GM23338 (cell line): ENCODE measurements at regions not wholly inside any gene's neighbourhood (a gene's known extent, or its start where the extent isn't known, plus 50 kb on each side); places are given as distances from the start of the nearest gene placed in this dataset.

ENCODE experiments used
- ATAC-seq: fragments of 200-7000 bp; cut with Tn5 transposase; 3 replicates; pipeline ENCODE4 v1.9.1; 2020
- DNase-seq: peaks from one replicate; pipeline ENCODE4 v3.0.0-alpha.2; 2015; ENCODE audit warnings: low spot score
- H2AFZ ChIP-seq: fragments of 200-600 bp; sonication (generic); 2 replicates; pipeline ENCODE4 v1.8.0; 2016; ENCODE audit warnings: antibody characterized with exemption, mild to moderate bottlenecking, moderate library complexity
- H3F3A ChIP-seq: fragments of 200-600 bp; sonication (generic); replicated peaks from 2 replicates; pipeline ENCODE4 v1.8.0; 2017; ENCODE audit warnings: antibody characterized with exemption, mixed run types, low read depth
- H3K27ac ChIP-seq: fragments of 200-600 bp; sonication (generic); 2 replicates; pipeline ENCODE4 v1.6.1; 2016; ENCODE audit warnings: low read depth
- H3K27me3 ChIP-seq: fragments of 200-600 bp; sonication (generic); 2 replicates; pipeline ENCODE4 v1.8.0; 2016; ENCODE audit warnings: mild to moderate bottlenecking, mixed run types, moderate library complexity; ENCODE audit not compliant: insufficient read depth
- H3K36me3 ChIP-seq: fragments of 200-600 bp; sonication (generic); 2 replicates; pipeline ENCODE4 v1.8.0; 2016; ENCODE audit warnings: mild to moderate bottlenecking; ENCODE audit not compliant: insufficient read depth
- H3K4me1 ChIP-seq: fragments of 200-600 bp; sonication (generic); 2 replicates; pipeline ENCODE4 v1.8.0; 2016; ENCODE audit warnings: mild to moderate bottlenecking, moderate library complexity; ENCODE audit not compliant: insufficient read depth
- H3K4me2 ChIP-seq: fragments of 200-600 bp; sonication (generic); 2 replicates; pipeline ENCODE4 v1.7.1; 2017; ENCODE audit warnings: mixed run types
- H3K4me3 ChIP-seq: fragments of 200-600 bp; sonication (generic); 2 replicates; pipeline ENCODE4 v1.6.1; 2016; ENCODE audit warnings: mixed run types
- H3K79me2 ChIP-seq: fragments of 200-600 bp; sonication (generic); replicated peaks from 2 replicates; pipeline ENCODE4 v1.8.0; 2017; ENCODE audit warnings: mild to moderate bottlenecking; ENCODE audit not compliant: insufficient read depth
- H3K9me2 ChIP-seq: fragments of 200-600 bp; sonication (generic); 2 replicates; pipeline ENCODE4 v1.8.0; 2017; ENCODE audit not compliant: insufficient read depth
- H4K20me1 ChIP-seq: fragments of 200-600 bp; sonication (generic); replicated peaks from 2 replicates; pipeline ENCODE4 v1.8.0; 2017; ENCODE audit warnings: mild to moderate bottlenecking; ENCODE audit not compliant: insufficient read depth
- H3K27ac Mint-ChIP-seq: 2 replicates; pipeline ENCODE4 v1.8.0; 2020; ENCODE audit warnings: inconsistent platforms, mild to moderate bottlenecking, moderate library complexity, mixed read lengths
- H3K27me3 Mint-ChIP-seq: 3 replicates; pipeline ENCODE4 v1.8.0; 2022; ENCODE audit warnings: low read depth, mild to moderate bottlenecking, moderate library complexity, mixed read lengths, inconsistent platforms; ENCODE audit not compliant: insufficient read depth, poor library complexity
- H3K36me3 Mint-ChIP-seq: 3 replicates; pipeline ENCODE4 v1.8.0; 2021; ENCODE audit warnings: low read depth, mild to moderate bottlenecking, inconsistent platforms, moderate library complexity, mixed read lengths
- H3K4me1 Mint-ChIP-seq: 3 replicates; pipeline ENCODE4 v1.8.0; 2020; ENCODE audit warnings: mild to moderate bottlenecking, inconsistent platforms, mixed read lengths
- H3K4me3 Mint-ChIP-seq: 3 replicates; pipeline ENCODE4 v1.8.0; 2021; ENCODE audit warnings: moderate library complexity, mild to moderate bottlenecking, inconsistent platforms, mixed read lengths
- H3K9me3 Mint-ChIP-seq: 3 replicates; pipeline ENCODE4 v1.8.0; 2020; ENCODE audit warnings: moderate library complexity, mild to moderate bottlenecking, inconsistent platforms, mixed read lengths
- CREB1 ChIP-seq: fragments of 250-450 bp; sonication (Bioruptor Pico); IDR thresholded peaks from 2 replicates; pipeline ENCODE4 v1.5.0; 2020; ENCODE audit warnings: low read depth, mild to moderate bottlenecking, moderate library complexity
- CTCF ChIP-seq, 2 experiments: fragments of 200-600 bp in 1 of 2; sonication (generic) in 1 of 2; conservative IDR thresholded peaks; 2 replicates each; pipeline versions ENCODE4 v1.5.1 to v1.6.1; 2016 to 2017; ENCODE audit warnings: antibody characterized with exemption in 2 of 2, low read depth in 2 of 2, mild to moderate bottlenecking in 2 of 2, moderate library complexity in 1 of 2
- EZH2 ChIP-seq: fragments of 200-600 bp; sonication (generic); IDR thresholded peaks from one replicate; pipeline ENCODE4 v1.8.0; 2017; ENCODE audit warnings: antibody characterized with exemption, mild to moderate bottlenecking, low read depth; ENCODE audit not compliant: unreplicated experiment
- EZH2phosphoT487 ChIP-seq: fragments of 200-600 bp; sonication (generic); IDR thresholded peaks from one replicate; pipeline ENCODE4 v1.8.1; 2018; ENCODE audit warnings: antibody characterized with exemption; ENCODE audit not compliant: unreplicated experiment
- JUNB ChIP-seq: IDR thresholded peaks from one replicate; pipeline ENCODE4 v1.6.1; 2016; ENCODE audit warnings: antibody characterized with exemption; ENCODE audit not compliant: unreplicated experiment
- NANOG ChIP-seq: IDR thresholded peaks from 2 replicates; pipeline ENCODE4 v1.6.1; 2016; ENCODE audit warnings: antibody characterized with exemption, borderline replicate concordance
- POLR2AphosphoS5 ChIP-seq: IDR thresholded peaks from 2 replicates; pipeline ENCODE4 v1.6.1; 2016; ENCODE audit warnings: antibody characterized with exemption, low read depth
- STAT1 ChIP-seq: IDR thresholded peaks from one replicate; pipeline ENCODE4 v1.6.1; 2016; ENCODE audit warnings: antibody characterized with exemption; ENCODE audit not compliant: unreplicated experiment
- ZNF114 ChIP-seq: fragments of 250-450 bp; sonication (Bioruptor Pico); IDR thresholded peaks from 2 replicates; pipeline ENCODE4 v1.5.0; 2020; ENCODE audit warnings: mild to moderate bottlenecking, moderate library complexity
- ZNF331 ChIP-seq: fragments of 250-450 bp; sonication (Bioruptor Pico); IDR thresholded peaks from 2 replicates; pipeline ENCODE4 v1.5.0; 2020; ENCODE audit warnings: low read depth, mild to moderate bottlenecking, moderate library complexity
- TF ChIP-seq, protein P1 (sequence below): IDR thresholded peaks from one replicate; pipeline ENCODE4 v1.6.1; 2018; ENCODE audit warnings: antibody characterized with exemption; ENCODE audit not compliant: unreplicated experiment
- TF ChIP-seq, protein P2 (sequence below): IDR thresholded peaks from 2 replicates; pipeline ENCODE4 v1.6.1; 2016; ENCODE audit warnings: antibody characterized with exemption

- TF ChIP-seq ZNF331 (CRISPR knock-in tag) (no peak), STAT1 (no peak)
- peaks cover 5% of the 10 kb centered on the region; the same call in 1 of the 2 replicates for H3K27me3 ChIP-seq
- H3K27ac Mint-ChIP-seq = no peak overlapping the region
- H4K20me1 ChIP-seq = no peaks in the 10 kb centered on the region
- no peak overlapping the region for H3K4me3 Mint-ChIP-seq
- no peak overlapping the region for H3K27ac ChIP-seq
- ATAC-seq (no peak), DNase-seq (no peak)
- peaks cover 14% of the 10 kb centered on the region for H3K4me1 Mint-ChIP-seq
- H3K9me2 ChIP-seq = no peaks in the 10 kb centered on the region
- H3K36me3 ChIP-seq = no peaks in the 10 kb centered on the region
- H3K9me3 Mint-ChIP-seq = peaks cover 12% of the 10 kb centered on the region
- H3K36me3 Mint-ChIP-seq = peaks cover 2% of the 10 kb centered on the region; the same call in 2 of the 3 replicates
- no peaks in the 10 kb centered on the region for H3K79me2 ChIP-seq
- no peak overlapping the region for H2AFZ ChIP-seq
- H3F3A ChIP-seq = no peaks in the 10 kb centered on the region
- peaks cover 18% of the 10 kb centered on the region for H3K27me3 Mint-ChIP-seq
- H3K4me3 ChIP-seq = no peak overlapping the region
- no peak overlapping the region for H3K4me2 ChIP-seq
- H3K4me1 ChIP-seq = no peaks in the 10 kb centered on the region
Observed at GRCh38 chr2:242029422-242030225, 160.1 kb downstream of the RTP5 start.

- H3K27ac Mint-ChIP-seq = no peak overlapping the region
- H2AFZ ChIP-seq = no peak overlapping the region
- H3K4me3 Mint-ChIP-seq = no peak overlapping the region
- H3K36me3 ChIP-seq = no peaks in the 10 kb centered on the region
- H3K36me3 Mint-ChIP-seq = no peaks in the 10 kb centered on the region; the same call in 2 of the 3 replicates
- no peak for ATAC-seq
- no peaks in the 10 kb centered on the region for H3F3A ChIP-seq
- no peaks in the 10 kb centered on the region for H3K9me2 ChIP-seq
- DNase-seq = no peak
- no peaks in the 10 kb centered on the region for H4K20me1 ChIP-seq
- H3K27ac ChIP-seq = no peak overlapping the region
- H3K4me1 Mint-ChIP-seq = peaks cover 14% of the 10 kb centered on the region
- peaks cover 13% of the 10 kb centered on the region for H3K27me3 Mint-ChIP-seq
- H3K27me3 ChIP-seq = peaks cover 5% of the 10 kb centered on the region; the same call in 1 of the 2 replicates
- no peak overlapping the region for H3K4me2 ChIP-seq
- H3K4me3 ChIP-seq = no peak overlapping the region
- H3K79me2 ChIP-seq = no peaks in the 10 kb centered on the region
- H3K9me3 Mint-ChIP-seq = peaks cover 6% of the 10 kb centered on the region
- no peaks in the 10 kb centered on the region for H3K4me1 ChIP-seq
- no peak for TF ChIP-seq CTCF (conservative IDR thresholded peaks at IDR 0.05; ENCODE audit: low read depth in 2 of 2)
- TF ChIP-seq NANOG = no peak
- no peak for TF ChIP-seq POLR2AphosphoS5
- no peak for TF ChIP-seq STAT1
- TF ChIP-seq, protein P1, sequence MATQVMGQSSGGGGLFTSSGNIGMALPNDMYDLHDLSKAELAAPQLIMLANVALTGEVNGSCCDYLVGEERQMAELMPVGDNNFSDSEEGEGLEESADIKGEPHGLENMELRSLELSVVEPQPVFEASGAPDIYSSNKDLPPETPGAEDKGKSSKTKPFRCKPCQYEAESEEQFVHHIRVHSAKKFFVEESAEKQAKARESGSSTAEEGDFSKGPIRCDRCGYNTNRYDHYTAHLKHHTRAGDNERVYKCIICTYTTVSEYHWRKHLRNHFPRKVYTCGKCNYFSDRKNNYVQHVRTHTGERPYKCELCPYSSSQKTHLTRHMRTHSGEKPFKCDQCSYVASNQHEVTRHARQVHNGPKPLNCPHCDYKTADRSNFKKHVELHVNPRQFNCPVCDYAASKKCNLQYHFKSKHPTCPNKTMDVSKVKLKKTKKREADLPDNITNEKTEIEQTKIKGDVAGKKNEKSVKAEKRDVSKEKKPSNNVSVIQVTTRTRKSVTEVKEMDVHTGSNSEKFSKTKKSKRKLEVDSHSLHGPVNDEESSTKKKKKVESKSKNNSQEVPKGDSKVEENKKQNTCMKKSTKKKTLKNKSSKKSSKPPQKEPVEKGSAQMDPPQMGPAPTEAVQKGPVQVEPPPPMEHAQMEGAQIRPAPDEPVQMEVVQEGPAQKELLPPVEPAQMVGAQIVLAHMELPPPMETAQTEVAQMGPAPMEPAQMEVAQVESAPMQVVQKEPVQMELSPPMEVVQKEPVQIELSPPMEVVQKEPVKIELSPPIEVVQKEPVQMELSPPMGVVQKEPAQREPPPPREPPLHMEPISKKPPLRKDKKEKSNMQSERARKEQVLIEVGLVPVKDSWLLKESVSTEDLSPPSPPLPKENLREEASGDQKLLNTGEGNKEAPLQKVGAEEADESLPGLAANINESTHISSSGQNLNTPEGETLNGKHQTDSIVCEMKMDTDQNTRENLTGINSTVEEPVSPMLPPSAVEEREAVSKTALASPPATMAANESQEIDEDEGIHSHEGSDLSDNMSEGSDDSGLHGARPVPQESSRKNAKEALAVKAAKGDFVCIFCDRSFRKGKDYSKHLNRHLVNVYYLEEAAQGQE = no peak
- TF ChIP-seq EZH2 = no peak
- no peak for TF ChIP-seq CREB1 (CRISPR knock-in tag)
- no peak for TF ChIP-seq JUNB
- TF ChIP-seq, protein P2, sequence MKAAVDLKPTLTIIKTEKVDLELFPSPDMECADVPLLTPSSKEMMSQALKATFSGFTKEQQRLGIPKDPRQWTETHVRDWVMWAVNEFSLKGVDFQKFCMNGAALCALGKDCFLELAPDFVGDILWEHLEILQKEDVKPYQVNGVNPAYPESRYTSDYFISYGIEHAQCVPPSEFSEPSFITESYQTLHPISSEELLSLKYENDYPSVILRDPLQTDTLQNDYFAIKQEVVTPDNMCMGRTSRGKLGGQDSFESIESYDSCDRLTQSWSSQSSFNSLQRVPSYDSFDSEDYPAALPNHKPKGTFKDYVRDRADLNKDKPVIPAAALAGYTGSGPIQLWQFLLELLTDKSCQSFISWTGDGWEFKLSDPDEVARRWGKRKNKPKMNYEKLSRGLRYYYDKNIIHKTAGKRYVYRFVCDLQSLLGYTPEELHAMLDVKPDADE = no peak
- TF ChIP-seq ZNF114 (CRISPR knock-in tag) = no peak
- TF ChIP-seq EZH2phosphoT487 = no peak
- TF ChIP-seq ZNF331 (CRISPR knock-in tag) = no peak
Observed at GRCh38 chr2:242030226-242030575, 160.7 kb downstream of the RTP5 start.
